K562 (cell line): ENCODE measurements at regions not wholly inside any gene's neighbourhood (a gene's known extent, or its start where the extent isn't known, plus 50 kb on each side); places are given as distances from the start of the nearest gene placed in this dataset.

Experiments used
- CREBBP ChIP-seq: IDR thresholded peaks from one replicate; pipeline ENCODE4 v1.6.1; 2012; ENCODE audit warnings: low read depth, mild to moderate bottlenecking, control low read depth, inconsistent platforms, low read length
- HDAC2 ChIP-seq: fragments of 450-650 bp; IDR thresholded peaks from 2 replicates; pipeline ENCODE4 v1.6.1; 2016; ENCODE audit warnings: mild to moderate bottlenecking
- KAT7 ChIP-seq: sonication (generic); formaldehyde crosslinking; IDR thresholded peaks from 2 replicates; pipeline ENCODE4 v1.8.0; 2022; ENCODE audit warnings: missing genetic modification reagents, mild to moderate bottlenecking, borderline replicate concordance
- SAP30 ChIP-seq: fragments of 200-600 bp; sonication (generic); IDR thresholded peaks from 2 replicates; pipeline ENCODE4 v1.6.1; 2012; ENCODE audit warnings: borderline replicate concordance, low read depth, mild to moderate bottlenecking, moderate library complexity, low read length, control low read depth, inconsistent platforms; ENCODE audit not compliant: insufficient read depth, poor library complexity, severe bottlenecking
- SIX5 ChIP-seq, 2 experiments: IDR thresholded peaks; 2 replicates each; pipeline ENCODE4 v1.6.1; 2011; ENCODE audit warnings: low read length in 2 of 2, borderline replicate concordance in 1 of 2, low read depth in 1 of 2, mild to moderate bottlenecking in 1 of 2, moderate library complexity in 1 of 2; ENCODE audit not compliant: insufficient read depth in 1 of 2
- ZNF184 ChIP-seq: sonication (generic); formaldehyde crosslinking; IDR thresholded peaks from 2 replicates; pipeline ENCODE4 v1.5.0; 2020; ENCODE audit warnings: missing genetic modification reagents
- ZZZ3 ChIP-seq: fragments of 450-650 bp; IDR thresholded peaks from 2 replicates; pipeline ENCODE4 v1.6.1; 2016; ENCODE audit warnings: antibody characterized with exemption, mild to moderate bottlenecking, moderate library complexity
- TF ChIP-seq, protein P1 (sequence below), 2 experiments: IDR thresholded peaks; 2 replicates each; pipeline ENCODE4 v1.6.1; 2012; ENCODE audit warnings: improper control_type of control experiment in 2 of 2, low read depth in 2 of 2, low read length in 2 of 2, borderline replicate concordance in 1 of 2
- TF ChIP-seq, protein P2 (sequence below): sonication (generic); formaldehyde crosslinking; IDR thresholded peaks from 2 replicates; pipeline ENCODE4 v1.8.1; 2022; ENCODE audit warnings: missing genetic modification reagents
- TF ChIP-seq, protein P3 (sequence below): fragments of 450-650 bp; IDR thresholded peaks from 2 replicates; pipeline ENCODE4 v1.6.1; 2018; ENCODE audit not compliant: partially characterized antibody

DNA sequence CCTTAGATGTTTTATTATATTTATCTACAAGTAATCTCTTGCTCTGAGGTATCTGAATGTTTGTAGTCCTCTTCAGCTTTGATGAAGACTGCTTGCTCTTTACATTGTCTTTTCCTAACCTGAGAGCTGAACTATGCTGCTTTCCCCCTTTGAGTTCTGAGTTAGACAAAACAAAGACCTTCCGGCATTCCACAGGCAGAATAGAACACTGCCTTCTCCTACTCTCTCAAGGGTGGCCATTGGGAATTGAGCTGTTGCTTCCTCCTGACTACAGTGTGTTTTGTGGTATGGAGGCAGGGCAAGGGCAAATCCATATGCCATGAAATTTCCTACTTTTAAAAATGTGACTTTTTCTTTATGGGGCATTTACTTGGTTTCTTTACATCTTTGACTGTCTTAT is 841.0 kb downstream of the FAM133A start:
- TF ChIP-seq SIX5 (IDR thresholded peaks at IDR 0.05; ENCODE audit: borderline replicate concordance in 1 of 2, insufficient read depth in 1 of 2, low read depth in 1 of 2, low read length in 2 of 2) (no peak), SAP30 (no peak), KAT7 (no peak), CREBBP (no peak), ZZZ3 (no peak), HDAC2 (no peak), ZNF184 (CRISPR knock-in tag) (no peak)
- TF ChIP-seq, protein P1, sequence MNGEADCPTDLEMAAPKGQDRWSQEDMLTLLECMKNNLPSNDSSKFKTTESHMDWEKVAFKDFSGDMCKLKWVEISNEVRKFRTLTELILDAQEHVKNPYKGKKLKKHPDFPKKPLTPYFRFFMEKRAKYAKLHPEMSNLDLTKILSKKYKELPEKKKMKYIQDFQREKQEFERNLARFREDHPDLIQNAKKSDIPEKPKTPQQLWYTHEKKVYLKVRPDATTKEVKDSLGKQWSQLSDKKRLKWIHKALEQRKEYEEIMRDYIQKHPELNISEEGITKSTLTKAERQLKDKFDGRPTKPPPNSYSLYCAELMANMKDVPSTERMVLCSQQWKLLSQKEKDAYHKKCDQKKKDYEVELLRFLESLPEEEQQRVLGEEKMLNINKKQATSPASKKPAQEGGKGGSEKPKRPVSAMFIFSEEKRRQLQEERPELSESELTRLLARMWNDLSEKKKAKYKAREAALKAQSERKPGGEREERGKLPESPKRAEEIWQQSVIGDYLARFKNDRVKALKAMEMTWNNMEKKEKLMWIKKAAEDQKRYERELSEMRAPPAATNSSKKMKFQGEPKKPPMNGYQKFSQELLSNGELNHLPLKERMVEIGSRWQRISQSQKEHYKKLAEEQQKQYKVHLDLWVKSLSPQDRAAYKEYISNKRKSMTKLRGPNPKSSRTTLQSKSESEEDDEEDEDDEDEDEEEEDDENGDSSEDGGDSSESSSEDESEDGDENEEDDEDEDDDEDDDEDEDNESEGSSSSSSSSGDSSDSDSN (IDR thresholded peaks at IDR 0.05; ENCODE audit: borderline replicate concordance in 1 of 2, low read depth in 2 of 2, low read length in 2 of 2) = no peak
- TF ChIP-seq, protein P2, sequence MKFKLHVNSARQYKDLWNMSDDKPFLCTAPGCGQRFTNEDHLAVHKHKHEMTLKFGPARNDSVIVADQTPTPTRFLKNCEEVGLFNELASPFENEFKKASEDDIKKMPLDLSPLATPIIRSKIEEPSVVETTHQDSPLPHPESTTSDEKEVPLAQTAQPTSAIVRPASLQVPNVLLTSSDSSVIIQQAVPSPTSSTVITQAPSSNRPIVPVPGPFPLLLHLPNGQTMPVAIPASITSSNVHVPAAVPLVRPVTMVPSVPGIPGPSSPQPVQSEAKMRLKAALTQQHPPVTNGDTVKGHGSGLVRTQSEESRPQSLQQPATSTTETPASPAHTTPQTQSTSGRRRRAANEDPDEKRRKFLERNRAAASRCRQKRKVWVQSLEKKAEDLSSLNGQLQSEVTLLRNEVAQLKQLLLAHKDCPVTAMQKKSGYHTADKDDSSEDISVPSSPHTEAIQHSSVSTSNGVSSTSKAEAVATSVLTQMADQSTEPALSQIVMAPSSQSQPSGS = no peak
- TF ChIP-seq, protein P3, sequence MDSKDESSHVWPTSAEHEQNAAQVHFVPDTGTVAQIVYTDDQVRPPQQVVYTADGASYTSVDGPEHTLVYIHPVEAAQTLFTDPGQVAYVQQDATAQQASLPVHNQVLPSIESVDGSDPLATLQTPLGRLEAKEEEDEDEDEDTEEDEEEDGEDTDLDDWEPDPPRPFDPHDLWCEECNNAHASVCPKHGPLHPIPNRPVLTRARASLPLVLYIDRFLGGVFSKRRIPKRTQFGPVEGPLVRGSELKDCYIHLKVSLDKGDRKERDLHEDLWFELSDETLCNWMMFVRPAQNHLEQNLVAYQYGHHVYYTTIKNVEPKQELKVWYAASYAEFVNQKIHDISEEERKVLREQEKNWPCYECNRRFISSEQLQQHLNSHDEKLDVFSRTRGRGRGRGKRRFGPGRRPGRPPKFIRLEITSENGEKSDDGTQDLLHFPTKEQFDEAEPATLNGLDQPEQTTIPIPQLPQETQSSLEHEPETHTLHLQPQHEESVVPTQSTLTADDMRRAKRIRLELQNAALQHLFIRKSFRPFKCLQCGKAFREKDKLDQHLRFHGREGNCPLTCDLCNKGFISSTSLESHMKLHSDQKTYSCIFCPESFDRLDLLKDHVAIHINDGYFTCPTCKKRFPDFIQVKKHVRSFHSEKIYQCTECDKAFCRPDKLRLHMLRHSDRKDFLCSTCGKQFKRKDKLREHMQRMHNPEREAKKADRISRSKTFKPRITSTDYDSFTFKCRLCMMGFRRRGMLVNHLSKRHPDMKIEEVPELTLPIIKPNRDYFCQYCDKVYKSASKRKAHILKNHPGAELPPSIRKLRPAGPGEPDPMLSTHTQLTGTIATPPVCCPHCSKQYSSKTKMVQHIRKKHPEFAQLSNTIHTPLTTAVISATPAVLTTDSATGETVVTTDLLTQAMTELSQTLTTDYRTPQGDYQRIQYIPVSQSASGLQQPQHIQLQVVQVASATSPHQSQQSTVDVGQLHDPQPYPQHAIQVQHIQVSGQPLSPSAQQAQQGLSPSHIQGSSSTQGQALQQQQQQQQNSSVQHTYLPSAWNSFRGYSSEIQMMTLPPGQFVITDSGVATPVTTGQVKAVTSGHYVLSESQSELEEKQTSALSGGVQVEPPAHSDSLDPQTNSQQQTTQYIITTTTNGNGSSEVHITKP = no peak
